DOHH2 (cell line): ENCODE measurements at regions not wholly inside any gene's neighbourhood (a gene's known extent, or its start where the extent isn't known, plus 50 kb on each side); places are given as distances from the start of the nearest gene placed in this dataset.

ENCODE experiments used
- EZH2phosphoT487 ChIP-seq: fragments of 200-600 bp; sonication (generic); IDR thresholded peaks from 2 replicates; pipeline ENCODE4 v1.6.1; 2017; ENCODE audit warnings: borderline replicate concordance, mild to moderate bottlenecking, antibody characterized with exemption, low read length, moderate library complexity, mixed read lengths
- TF ChIP-seq, protein P1 (sequence below): fragments of 200-600 bp; sonication (generic); IDR thresholded peaks from one replicate; pipeline ENCODE4 v1.5.1; 2014; ENCODE audit warnings: antibody characterized with exemption, mild to moderate bottlenecking, low read depth, low read length; ENCODE audit not compliant: poor library complexity, severe bottlenecking

DNA sequence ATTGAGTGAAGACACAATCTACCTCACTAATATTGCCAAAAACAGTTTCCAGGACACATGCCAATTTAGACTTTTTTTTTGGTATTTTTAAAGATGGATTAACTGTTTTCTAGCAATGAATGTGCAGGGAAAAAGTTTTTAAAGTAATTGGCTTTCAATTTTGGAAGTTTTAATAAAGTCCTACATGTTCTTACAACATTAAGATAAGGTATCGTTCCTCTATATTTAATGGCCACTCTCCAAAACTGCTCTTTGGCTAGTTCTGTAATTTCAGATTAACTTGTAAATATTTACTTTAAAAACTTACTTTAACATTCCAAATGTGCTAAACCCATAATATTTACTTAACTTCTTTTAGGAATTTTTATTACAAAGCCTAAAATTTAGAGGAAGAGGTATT lies 1332.2 kb upstream of the PRMT6 start:
- TF ChIP-seq, protein P1, sequence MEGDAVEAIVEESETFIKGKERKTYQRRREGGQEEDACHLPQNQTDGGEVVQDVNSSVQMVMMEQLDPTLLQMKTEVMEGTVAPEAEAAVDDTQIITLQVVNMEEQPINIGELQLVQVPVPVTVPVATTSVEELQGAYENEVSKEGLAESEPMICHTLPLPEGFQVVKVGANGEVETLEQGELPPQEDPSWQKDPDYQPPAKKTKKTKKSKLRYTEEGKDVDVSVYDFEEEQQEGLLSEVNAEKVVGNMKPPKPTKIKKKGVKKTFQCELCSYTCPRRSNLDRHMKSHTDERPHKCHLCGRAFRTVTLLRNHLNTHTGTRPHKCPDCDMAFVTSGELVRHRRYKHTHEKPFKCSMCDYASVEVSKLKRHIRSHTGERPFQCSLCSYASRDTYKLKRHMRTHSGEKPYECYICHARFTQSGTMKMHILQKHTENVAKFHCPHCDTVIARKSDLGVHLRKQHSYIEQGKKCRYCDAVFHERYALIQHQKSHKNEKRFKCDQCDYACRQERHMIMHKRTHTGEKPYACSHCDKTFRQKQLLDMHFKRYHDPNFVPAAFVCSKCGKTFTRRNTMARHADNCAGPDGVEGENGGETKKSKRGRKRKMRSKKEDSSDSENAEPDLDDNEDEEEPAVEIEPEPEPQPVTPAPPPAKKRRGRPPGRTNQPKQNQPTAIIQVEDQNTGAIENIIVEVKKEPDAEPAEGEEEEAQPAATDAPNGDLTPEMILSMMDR = no peak
- no peak for TF ChIP-seq EZH2phosphoT487
